ENCODE measurements at regions not wholly inside any gene's neighbourhood (a gene's known extent, or its start where the extent isn't known, plus 50 kb on each side); places are given as distances from the start of the nearest gene placed in this dataset.

GRCh38 chr5:155091063-155091648, 77.6 kb downstream of the KIF4B start:
- ChIA-PET POLR2A (no interaction called here), CTCF (no interaction called here), RAD21 (ENCODE audit: low non-redundant PET in 1 of 2, low total read pairs in 2 of 2, uncharacterized antibody in 2 of 2, unreplicated experiment in 2 of 2) (no interaction called here)
- Histone ChIP-seq H4K20me1 (ENCODE audit: insufficient read depth) (no peaks in the 10 kb centered on the region), H3K9ac (ENCODE audit: low read length) (no peak overlapping the region), H3K4me3 (replicated peaks in 1 of 2; ENCODE audit: low read depth in 1 of 2, low read length in 2 of 2) (no peak overlapping the region), H3K9me3 (ENCODE audit: control insufficient read depth in 1 of 2, insufficient read depth in 1 of 2, low read depth in 1 of 2, low read length in 2 of 2) (no peaks in the 10 kb centered on the region), H3K4me2 (ENCODE audit: low read length) (no peak overlapping the region), H3K4me1 (ENCODE audit: control insufficient read depth in 1 of 2, insufficient read depth in 2 of 2, low read length in 2 of 2) (no peaks in the 10 kb centered on the region), H2AFZ (ENCODE audit: low read depth, low read length, poor library complexity, severe bottlenecking) (no peak overlapping the region), H3K27me3 (ENCODE audit: insufficient read depth, low read length) (no peaks in the 10 kb centered on the region; the same call in 1 of the 2 replicates), H3K36me3 (ENCODE audit: control insufficient read depth in 1 of 2, insufficient read depth in 2 of 2, low read length in 2 of 2) (no peaks in the 10 kb centered on the region), H3K27ac (ENCODE audit: low read depth, low read length) (no peak overlapping the region), H3K79me2 (ENCODE audit: insufficient read depth, low read length) (no peaks in the 10 kb centered on the region), H3K9me2 (ENCODE audit: insufficient read depth) (no peaks in the 10 kb centered on the region)
- BruUV-seq (replicated peaks): no TSS peak
- no peak for DNase-seq (ENCODE audit: low read depth, low spot score)
- TF ChIP-seq YY1 (IDR thresholded peaks at IDR 0.05; ENCODE audit: extremely low read depth, insufficient replicate concordance, low read depth, low read length): no peak
- no peak for TF ChIP-seq CBX3 (IDR thresholded peaks at IDR 0.05; ENCODE audit: low read depth)
- TF ChIP-seq RAD21 (IDR thresholded peaks at IDR 0.05; ENCODE audit: low read depth): no peak
- TF ChIP-seq CEBPB (IDR thresholded peaks at IDR 0.05; ENCODE audit: low read depth): no peak
- TF ChIP-seq JUND (IDR thresholded peaks at IDR 0.05): no peak
- no peak for TF ChIP-seq EZH2phosphoT487 (IDR thresholded peaks at IDR 0.05; ENCODE audit: borderline replicate concordance)
- TF ChIP-seq EGR1 (IDR thresholded peaks at IDR 0.05; ENCODE audit: low read depth): no peak
- TF ChIP-seq FOSL1 (IDR thresholded peaks at IDR 0.05; ENCODE audit: low read depth): no peak
- no peak for TF ChIP-seq SP1 (IDR thresholded peaks at IDR 0.05; ENCODE audit: low read depth)
- no peak for TF ChIP-seq SRF (IDR thresholded peaks at IDR 0.05; ENCODE audit: low read depth)
- no peak for TF ChIP-seq ZFX (IDR thresholded peaks at IDR 0.05)
- TF ChIP-seq ELF1 (IDR thresholded peaks at IDR 0.05; ENCODE audit: borderline replicate concordance, low read depth): no peak
- TF ChIP-seq CTCF (IDR thresholded peaks at IDR 0.05 in 2 of 3, conservative IDR thresholded peaks at IDR 0.05 in 1 of 3; ENCODE audit: borderline replicate concordance in 1 of 3, insufficient read depth in 1 of 3, low read depth in 2 of 3, low read length in 2 of 3): no peak
- no peak for TF ChIP-seq SIN3A (IDR thresholded peaks at IDR 0.05; ENCODE audit: low read depth)
- no peak for TF ChIP-seq MAX (IDR thresholded peaks at IDR 0.05)
- TF ChIP-seq ZBTB33 (IDR thresholded peaks at IDR 0.05; ENCODE audit: extremely low read depth, insufficient replicate concordance, low read length): no peak
- TF ChIP-seq ATF3 (IDR thresholded peaks at IDR 0.05): no peak
- TF ChIP-seq TCF7L2 (IDR thresholded peaks at IDR 0.05; ENCODE audit: borderline replicate concordance, extremely low read depth, insufficient read depth, insufficient read length): no peak
- no peak for TF ChIP-seq REST (IDR thresholded peaks at IDR 0.05; ENCODE audit: low read depth)
- no peak for TF ChIP-seq POLR2A (IDR thresholded peaks at IDR 0.05; ENCODE audit: borderline replicate concordance, extremely low read depth, insufficient read depth, insufficient read length)
- intact Hi-C loops (cut with micrococcal nuclease): no loop called here
- no peak for ATAC-seq
